Peyer's patch (tissue), 4 donors: ENCODE measurements at regions not wholly inside any gene's neighbourhood (a gene's known extent, or its start where the extent isn't known, plus 50 kb on each side); places are given as distances from the start of the nearest gene placed in this dataset.

Experiments
- CTCF ChIP-seq, 6 experiments: fragments of 450-650 bp in 4 of 6; fragments of 200-600 bp in 2 of 6; sonication (generic) in 1 of 6; IDR thresholded peaks; one replicate each; pipeline ENCODE4 v1.5.1; 2017 to 2019; ENCODE audit warnings: antibody characterized with exemption in 6 of 6, mild to moderate bottlenecking in 3 of 6, moderate library complexity in 1 of 6
- POLR2A ChIP-seq, 2 donors: fragments of 450-650 bp; IDR thresholded peaks; one replicate each; pipeline ENCODE4 v1.5.1; 2017; ENCODE audit warnings: antibody characterized with exemption in 2 of 2, mild to moderate bottlenecking in 2 of 2, moderate library complexity in 2 of 2

DNA sequence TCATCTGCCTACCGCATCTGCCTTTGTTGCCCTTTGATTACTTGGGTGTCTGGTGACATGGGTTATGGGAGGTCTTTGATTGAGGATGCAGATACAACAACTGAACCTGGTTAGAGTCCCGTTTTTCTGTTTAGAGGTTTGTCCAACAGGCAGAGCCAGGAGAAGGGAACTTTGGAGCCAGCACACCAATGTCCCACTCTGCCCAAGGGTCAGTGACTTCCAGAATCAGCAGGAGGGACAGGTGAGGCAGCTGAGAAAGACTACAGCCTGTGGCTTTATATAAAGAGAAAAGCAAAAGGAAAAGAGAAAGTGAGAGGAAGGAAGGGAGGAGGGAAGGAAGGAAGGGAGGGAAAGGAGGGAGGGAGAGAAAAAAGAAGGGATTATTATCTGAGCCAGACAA is 101.5 kb upstream of the ZNF644 start:
- TF ChIP-seq CTCF (IDR thresholded peaks at IDR 0.05), result no peak
- TF ChIP-seq POLR2A (IDR thresholded peaks at IDR 0.05), result no peak
